Sigmoid colon (tissue), 4 donors: ENCODE measurements at regions not wholly inside any gene's neighbourhood (a gene's known extent, or its start where the extent isn't known, plus 50 kb on each side); places are given as distances from the start of the nearest gene placed in this dataset.

Experiments
- CTCF ChIP-seq, 4 experiments: fragments of 450-650 bp in 3 of 4; fragments of 200-600 bp in 1 of 4; IDR thresholded peaks; one replicate each; pipeline ENCODE4 v1.5.1; 2016 to 2019; ENCODE audit warnings: antibody characterized with exemption in 4 of 4, mild to moderate bottlenecking in 3 of 4, moderate library complexity in 2 of 4
- EP300 ChIP-seq, 4 donors: sonication (generic); formaldehyde crosslinking; IDR thresholded peaks; one replicate each; pipeline ENCODE4 v1.6.1; 2017; ENCODE audit warnings: antibody characterized with exemption in 4 of 4
- POLR2A ChIP-seq, 2 donors: fragments of 450-650 bp; IDR thresholded peaks; one replicate each; pipeline ENCODE4 v1.6.1; 2016; ENCODE audit warnings: antibody characterized with exemption in 2 of 2, mild to moderate bottlenecking in 2 of 2, moderate library complexity in 2 of 2
- POLR2AphosphoS5 ChIP-seq, 4 donors: sonication (generic); formaldehyde crosslinking; IDR thresholded peaks; one replicate each; pipeline ENCODE4 v1.6.1; 2017; ENCODE audit warnings: antibody characterized with exemption in 4 of 4

- no peak for TF ChIP-seq CTCF (IDR thresholded peaks at IDR 0.05)
- TF ChIP-seq POLR2A (IDR thresholded peaks at IDR 0.05): no peak
- TF ChIP-seq EP300 (IDR thresholded peaks at IDR 0.05): no peak
- no peak for TF ChIP-seq POLR2AphosphoS5 (IDR thresholded peaks at IDR 0.05)
These were observed 153.9 kb upstream of the LRRC4C start for GRCh38 chr11:41613326-41613725.
